ENCODE measurements at regions not wholly inside any gene's neighbourhood (a gene's known extent, or its start where the extent isn't known, plus 50 kb on each side); places are given as distances from the start of the nearest gene placed in this dataset.
"Not testable (repeated sequence)": the region's sequence is repeated elsewhere in the genome, so short reads cannot be mapped to it uniquely, and the experiment has no call there.

DNA sequence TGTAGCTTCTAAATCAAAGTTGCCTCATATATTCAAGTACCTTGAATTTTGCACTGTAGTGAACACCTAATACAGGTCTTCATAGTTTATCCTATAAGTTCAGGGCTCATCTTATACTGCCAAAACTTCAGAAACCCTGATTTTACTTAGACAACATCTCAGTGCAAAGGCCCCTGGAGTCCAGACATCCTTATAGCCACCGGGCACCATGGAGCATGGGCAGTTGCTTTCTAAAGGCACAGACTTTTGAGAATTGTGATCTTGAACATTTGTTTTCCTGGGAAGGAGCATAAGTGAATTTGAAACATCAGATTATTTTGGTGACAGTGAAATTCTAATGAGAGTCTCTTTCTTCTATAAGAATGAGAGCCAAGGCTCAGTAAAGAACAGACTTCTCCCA is 292.3 kb downstream of the CYRIA start:
- no peak for DNase-seq (ENCODE audit: low spot score)

GRCh38 chr2:16371751-16372150 is 293.9 kb downstream of the CYRIA start:
- no peak for DNase-seq (ENCODE audit: low spot score)

DNA sequence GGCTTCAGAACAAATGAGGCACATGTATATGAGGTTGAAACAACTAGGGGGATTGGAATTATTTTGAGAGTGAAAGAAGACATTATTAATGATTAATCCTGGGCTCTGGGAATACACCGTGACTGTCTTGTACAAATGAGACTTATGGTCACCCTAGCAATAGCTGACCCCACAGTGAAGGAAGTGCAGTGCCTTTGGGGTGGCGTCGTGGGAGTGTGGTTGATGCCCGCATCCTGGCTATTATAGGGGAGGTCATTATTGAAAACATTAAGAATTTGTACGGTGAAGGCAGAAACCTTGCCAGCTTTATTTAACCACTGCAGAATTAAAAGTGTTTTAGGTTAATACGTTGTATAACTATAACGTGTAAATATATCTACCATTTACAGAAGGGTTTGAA is 296.7 kb downstream of the CYRIA start:
- DNase-seq (ENCODE audit: low spot score): no peak

GRCh38 chr2:16368328-16368727 is 297.3 kb downstream of the CYRIA start:
- DNase-seq (ENCODE audit: low spot score): no peak

DNA sequence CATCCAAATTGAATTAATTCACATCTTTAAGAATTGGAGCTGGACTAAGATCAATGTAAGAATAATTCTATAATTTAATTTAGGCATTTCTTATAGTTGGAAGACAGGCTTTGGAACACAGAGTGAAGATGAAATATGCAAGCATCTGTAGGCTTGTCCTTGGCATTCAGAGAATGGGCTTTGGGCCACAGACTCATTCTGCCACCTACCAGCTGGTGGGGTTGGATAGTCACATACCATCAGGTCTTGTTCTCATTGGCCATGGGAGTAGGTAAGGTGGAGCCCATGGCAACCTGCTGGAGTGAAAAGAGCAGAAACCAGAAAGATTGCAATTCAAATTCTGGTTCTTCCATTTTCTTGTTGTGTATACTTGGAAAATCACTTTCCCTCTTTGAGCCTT is 300.3 kb downstream of the CYRIA start:
- no peak for DNase-seq (ENCODE audit: low spot score)

DNA sequence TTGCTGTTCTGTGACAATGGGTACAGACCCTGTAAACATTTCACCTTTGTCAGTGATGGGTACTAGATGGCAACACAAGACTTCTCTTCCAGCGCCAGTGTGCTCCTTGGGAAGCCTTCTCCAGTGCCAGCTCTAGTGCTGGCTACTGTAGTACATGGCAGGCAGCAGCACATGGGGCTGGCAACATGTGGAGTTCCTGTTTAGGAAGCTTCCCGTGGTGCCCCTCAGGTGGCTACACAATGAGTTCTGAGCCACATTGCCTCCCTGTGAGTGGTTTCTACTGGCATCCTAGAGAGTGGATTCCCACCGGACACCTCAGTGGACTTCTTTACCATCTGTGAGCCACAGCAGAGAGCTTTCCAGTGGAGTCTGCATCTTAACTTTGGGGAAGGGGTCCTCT is 302.1 kb downstream of the CYRIA start:
- no peak for DNase-seq (ENCODE audit: low spot score)

GRCh38 chr2:16362611-16363010 is 303.0 kb downstream of the CYRIA start:
- DNase-seq (ENCODE audit: low spot score): no peak

- no peak for DNase-seq (ENCODE audit: low spot score)
These were observed 304.2 kb downstream of the CYRIA start for GRCh38 chr2:16361261-16361995.

DNA sequence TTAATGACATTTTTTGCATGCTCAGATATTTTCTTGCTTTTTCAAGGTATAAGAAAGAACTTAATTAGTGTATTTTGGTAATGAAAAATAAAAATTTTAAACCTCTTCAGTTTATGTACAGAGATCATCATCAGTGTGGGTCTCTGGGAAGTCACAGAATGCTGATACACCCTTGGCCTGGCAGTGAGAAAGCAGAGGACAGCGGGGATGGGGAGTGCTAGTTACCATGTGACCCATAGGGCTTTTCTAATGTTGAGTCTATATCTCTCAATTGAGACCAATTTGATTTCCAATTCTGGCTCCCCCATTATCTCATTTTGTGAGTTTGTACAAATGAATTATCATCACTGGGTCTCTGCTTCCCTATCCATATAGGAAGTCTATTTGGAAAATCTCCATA is 305.7 kb downstream of the CYRIA start:
- DNase-seq (ENCODE audit: low spot score): no peak

DNA sequence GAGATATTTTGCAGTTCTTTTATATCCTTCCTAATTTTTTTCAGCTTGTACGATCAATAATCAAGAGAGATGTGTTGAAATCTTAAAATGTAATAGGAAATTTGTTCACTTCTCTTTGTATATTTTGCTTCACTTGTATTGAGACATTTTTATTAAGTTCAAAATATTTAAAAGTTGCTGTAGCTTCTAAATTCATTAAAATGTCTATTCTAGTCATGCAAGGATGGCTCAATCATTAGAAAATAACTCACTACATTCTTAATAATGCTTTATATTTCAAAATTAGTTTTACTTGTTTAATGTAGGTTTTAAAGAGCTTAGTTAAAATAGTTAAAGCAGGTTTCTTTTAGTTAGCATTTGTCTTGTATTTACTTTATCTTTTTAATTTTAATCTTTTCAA is 308.4 kb downstream of the CYRIA start:
- no peak for DNase-seq (ENCODE audit: low spot score)

DNA sequence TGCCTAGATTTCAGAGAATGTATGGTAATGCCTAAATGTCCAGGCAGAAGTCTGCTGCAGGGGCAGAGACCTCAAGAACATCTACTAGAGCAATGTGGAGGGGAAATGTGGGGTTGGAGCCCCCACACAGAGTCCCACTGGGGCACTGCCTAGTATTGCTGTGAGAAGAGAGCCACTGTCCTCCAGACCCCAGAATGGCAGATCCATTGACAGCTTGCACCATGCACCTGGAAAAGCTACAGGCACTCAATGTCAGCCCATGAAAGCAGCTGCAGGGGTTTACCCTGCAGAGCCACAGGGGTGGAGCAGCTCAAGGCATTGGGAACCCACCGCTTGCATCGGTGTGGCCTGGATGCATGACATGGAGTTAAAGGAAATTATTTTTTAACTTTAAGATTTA is 314.1 kb downstream of the CYRIA start:
- no peak for DNase-seq (ENCODE audit: low spot score)

DNA sequence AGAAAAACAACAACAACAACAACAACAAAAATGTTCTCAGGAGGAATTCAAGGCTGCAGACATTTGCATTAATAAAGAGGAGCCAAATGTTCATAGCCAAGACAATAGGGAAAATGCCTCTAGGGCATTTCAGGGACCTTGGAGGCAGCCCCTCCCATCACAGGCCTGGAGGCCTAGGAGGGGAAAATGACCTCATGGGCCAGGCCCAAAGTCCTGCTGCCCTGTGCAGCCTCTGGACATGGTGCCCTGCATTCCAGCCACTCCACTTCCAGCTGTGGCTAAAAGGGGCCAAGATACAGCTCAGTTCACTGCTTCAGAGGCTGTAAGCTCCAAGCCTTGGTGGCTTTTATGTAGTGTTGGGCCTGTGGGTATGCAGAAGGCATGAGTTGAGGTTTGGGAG is 314.5 kb downstream of the CYRIA start:
- DNase-seq (ENCODE audit: low spot score): no peak

DNA sequence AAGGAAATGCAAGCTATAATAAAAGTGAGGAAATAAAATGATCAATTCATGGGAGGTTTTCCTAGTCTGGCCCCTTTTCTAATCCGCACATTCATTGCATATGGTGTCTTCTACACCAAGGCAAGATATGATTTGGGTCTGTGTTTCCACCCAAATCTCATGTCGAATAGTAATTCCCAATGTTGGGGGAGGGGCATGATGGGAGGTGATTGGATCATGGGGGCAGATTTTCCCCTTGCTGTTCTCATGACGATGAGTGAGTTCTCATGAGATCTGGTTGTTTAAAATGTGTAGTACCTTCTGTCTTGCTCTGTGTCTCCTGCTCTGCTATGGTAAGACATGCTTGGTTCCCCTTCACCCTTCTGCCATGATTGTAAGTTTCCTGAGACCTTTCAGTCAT is 315.4 kb downstream of the CYRIA start:
- DNase-seq (ENCODE audit: low spot score): no peak

- no peak for DNase-seq (ENCODE audit: low spot score)
These were observed 315.8 kb downstream of the CYRIA start for GRCh38 chr2:16349811-16350210.

- no peak for DNase-seq (ENCODE audit: low spot score)
These were observed 316.7 kb downstream of the CYRIA start for GRCh38 chr2:16348821-16349515.

DNA sequence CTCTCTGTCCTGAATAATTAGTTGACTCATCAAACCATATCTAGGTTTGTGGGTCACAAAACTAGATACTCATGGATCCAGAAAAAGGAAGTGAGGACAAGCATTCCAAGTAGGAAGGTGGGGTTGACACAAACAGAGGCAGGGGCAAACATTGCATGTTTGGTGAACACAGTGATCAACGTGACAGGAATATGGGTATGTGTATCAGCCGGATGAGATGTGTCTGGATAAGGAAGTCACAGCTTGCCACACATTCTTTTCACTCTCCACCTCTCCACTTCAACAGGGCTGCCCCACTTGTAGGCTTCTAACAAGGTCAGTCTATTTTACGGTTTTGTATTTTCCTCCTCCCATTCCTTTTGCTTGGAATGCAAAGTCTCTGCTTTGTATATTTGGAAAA is 319.0 kb downstream of the CYRIA start:
- DNase-seq (ENCODE audit: low spot score): no peak

GRCh38 chr2:16345231-16345630 is 320.4 kb downstream of the CYRIA start:
- DNase-seq (ENCODE audit: low spot score): not testable (repeated sequence)

GRCh38 chr2:16339206-16339605 is 326.4 kb downstream of the CYRIA start:
- no peak for DNase-seq (ENCODE audit: low spot score)

DNA sequence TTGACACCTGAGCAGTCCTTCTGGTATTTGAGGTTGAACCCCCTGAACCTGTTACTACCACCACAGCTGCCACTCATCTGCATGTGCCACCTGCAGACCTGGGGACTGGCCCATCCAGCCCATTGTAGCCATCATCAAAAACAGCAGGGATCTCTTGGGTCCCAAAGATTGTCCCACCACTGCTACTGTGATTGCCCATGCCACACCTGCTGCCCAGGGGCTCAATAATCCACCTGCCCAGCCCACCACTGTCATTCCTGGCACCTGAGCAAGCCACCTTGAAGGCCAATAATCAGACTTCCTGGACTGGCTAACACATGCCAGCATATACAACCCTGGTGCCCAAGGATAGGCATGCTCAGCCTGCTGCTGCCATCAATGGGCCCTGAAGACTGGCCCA is 327.6 kb downstream of the CYRIA start:
- no peak for DNase-seq (ENCODE audit: low spot score)

DNA sequence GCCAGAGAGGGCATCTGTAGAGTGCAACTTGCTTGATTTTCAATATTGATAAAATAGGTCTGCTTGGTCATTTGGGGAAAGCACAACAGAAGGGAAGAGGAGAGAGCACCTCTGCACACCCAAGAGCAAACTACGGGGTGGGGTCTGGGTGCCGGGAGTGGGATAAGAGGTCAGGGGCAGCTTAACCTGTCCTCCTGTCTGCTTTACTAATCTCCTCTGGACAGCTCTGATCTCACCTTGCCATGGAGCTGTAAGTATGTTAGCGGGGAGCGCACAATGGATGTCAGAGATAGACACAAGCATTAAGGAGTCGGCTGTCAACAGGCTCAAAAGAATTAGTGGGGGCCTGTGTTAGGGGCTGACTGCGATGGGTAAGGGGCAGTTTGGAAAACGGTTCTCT is 328.7 kb downstream of the CYRIA start:
- no peak for DNase-seq (ENCODE audit: low spot score)

DNA sequence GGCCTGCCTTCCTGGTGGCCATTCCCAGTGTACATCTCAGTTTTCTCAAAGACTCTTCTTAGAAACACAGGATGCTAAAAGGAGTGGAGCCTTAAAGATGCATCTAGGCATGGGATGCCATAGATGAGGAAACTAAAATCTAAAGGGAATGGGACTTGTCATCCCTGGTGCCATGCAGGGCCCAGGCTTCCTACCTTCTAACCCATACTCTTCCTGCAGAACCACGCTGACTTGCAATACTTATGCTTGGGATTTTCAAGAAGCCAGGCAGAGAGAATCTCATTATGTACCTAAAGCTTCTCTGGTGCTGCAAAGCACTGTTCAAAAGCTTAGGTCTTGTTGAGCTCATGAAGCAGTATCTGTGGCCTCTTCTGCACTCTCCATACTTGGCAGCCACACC is 329.1 kb downstream of the CYRIA start:
- no peak for DNase-seq (ENCODE audit: low spot score)

DNA sequence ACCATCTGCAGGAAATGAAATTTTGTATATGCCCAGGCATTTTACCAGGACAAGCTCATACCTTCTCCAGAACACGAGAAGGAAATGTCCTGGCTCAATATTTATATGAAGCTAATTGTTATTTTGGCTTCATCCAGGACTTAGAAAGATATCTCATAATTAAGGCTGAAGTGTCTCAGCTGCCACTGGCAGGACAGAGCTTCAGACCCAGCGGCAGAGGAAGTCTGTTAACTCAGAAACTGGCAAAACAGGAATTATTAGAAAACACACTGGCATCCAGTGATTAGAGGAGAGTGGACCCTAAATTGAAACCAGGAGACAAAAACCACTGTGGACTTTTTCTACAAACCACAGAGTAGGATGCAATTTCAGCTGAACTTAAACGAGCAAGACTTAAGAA is 329.7 kb downstream of the CYRIA start:
- no peak for DNase-seq (ENCODE audit: low spot score)

GRCh38 chr2:16335604-16335930 is 330.1 kb downstream of the CYRIA start:
- no peak for DNase-seq (ENCODE audit: low spot score)
